Mesothelial cell of epicardium (in vitro differentiated cells): ENCODE measurements at regions not wholly inside any gene's neighbourhood (a gene's known extent, or its start where the extent isn't known, plus 50 kb on each side); places are given as distances from the start of the nearest gene placed in this dataset.

Experiments
- DNase-seq, 2 experiments: peaks; one replicate each; pipeline ENCODE4 v3.0.0; 2021; ENCODE audit warnings: low spot score in 2 of 2; ENCODE audit not compliant: unreplicated experiment in 2 of 2
- H3K27ac Mint-ChIP-seq: 2 replicates; pipeline ENCODE4 v1.8.0; 2021; ENCODE audit warnings: mixed read lengths
- H3K27me3 Mint-ChIP-seq: 2 replicates; pipeline ENCODE4 v1.8.0; 2021; ENCODE audit warnings: low read depth, mixed read lengths
- H3K36me3 Mint-ChIP-seq: 2 replicates; pipeline ENCODE4 v1.8.0; 2021; ENCODE audit warnings: mixed read lengths
- H3K4me1 Mint-ChIP-seq: 2 replicates; pipeline ENCODE4 v1.8.0; 2021; ENCODE audit warnings: mixed read lengths
- H3K4me3 Mint-ChIP-seq: 2 replicates; pipeline ENCODE4 v1.8.0; 2021; ENCODE audit warnings: mild to moderate bottlenecking, moderate library complexity, mixed read lengths
- H3K9me3 Mint-ChIP-seq: 2 replicates; pipeline ENCODE4 v1.8.0; 2021; ENCODE audit warnings: mixed read lengths
- CTCF ChIP-seq: fragments of 200-600 bp; sonication (generic); IDR thresholded peaks from one replicate; pipeline ENCODE4 v1.5.0; 2021; ENCODE audit warnings: antibody characterized with exemption; ENCODE audit not compliant: unreplicated experiment

DNA sequence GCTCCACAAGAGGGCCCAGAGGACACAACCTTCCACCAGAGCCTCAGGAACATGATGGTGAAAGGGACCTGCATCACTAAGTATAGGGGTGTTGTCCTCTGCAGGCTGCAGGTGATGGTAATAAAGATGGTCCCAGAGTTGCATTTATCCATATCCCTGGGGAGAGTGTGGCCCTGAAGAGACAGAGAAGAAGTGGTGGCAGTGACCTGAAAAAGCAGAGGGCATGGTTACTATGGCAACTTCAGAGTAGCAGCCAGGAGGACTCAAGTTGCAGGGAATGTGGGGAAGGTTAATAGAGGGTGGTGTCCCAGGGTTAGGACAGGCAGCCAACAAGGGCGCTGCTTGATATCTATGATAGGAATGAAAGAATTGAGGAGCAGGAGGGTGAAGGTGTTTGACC lies 57.1 kb downstream of the HLA-A start:
- Mint-ChIP-seq H3K4me3 (no peak overlapping the region), H3K9me3 (no peaks in the 10 kb centered on the region), H3K27ac (no peak overlapping the region), H3K36me3 (no peaks in the 10 kb centered on the region), H3K4me1 (no peaks in the 10 kb centered on the region), H3K27me3 (peaks cover 52% of the 10 kb centered on the region)
- no peak for TF ChIP-seq CTCF
- no peak for DNase-seq

GRCh38 chr6:30000156-30000791 lies 57.9 kb downstream of the HLA-A start:
- H3K9me3 Mint-ChIP-seq: no peaks in the 10 kb centered on the region
- TF ChIP-seq CTCF: no peak
- no peak for DNase-seq
- H3K27ac Mint-ChIP-seq: no peak overlapping the region
- H3K27me3 Mint-ChIP-seq: peaks cover 59% of the 10 kb centered on the region
- H3K36me3 Mint-ChIP-seq: no peaks in the 10 kb centered on the region
- H3K4me1 Mint-ChIP-seq: no peaks in the 10 kb centered on the region
- no peak overlapping the region for H3K4me3 Mint-ChIP-seq

GRCh38 chr6:30002871-30003270 lies 58.2 kb upstream of the POLR1H start:
- no peak for DNase-seq
- Mint-ChIP-seq H3K36me3 (no peaks in the 10 kb centered on the region), H3K27ac (no peak overlapping the region), H3K27me3 (peaks cover 66% of the 10 kb centered on the region), H3K9me3 (no peaks in the 10 kb centered on the region), H3K4me3 (no peak overlapping the region), H3K4me1 (peaks cover 13% of the 10 kb centered on the region)
- TF ChIP-seq CTCF: no peak

DNA sequence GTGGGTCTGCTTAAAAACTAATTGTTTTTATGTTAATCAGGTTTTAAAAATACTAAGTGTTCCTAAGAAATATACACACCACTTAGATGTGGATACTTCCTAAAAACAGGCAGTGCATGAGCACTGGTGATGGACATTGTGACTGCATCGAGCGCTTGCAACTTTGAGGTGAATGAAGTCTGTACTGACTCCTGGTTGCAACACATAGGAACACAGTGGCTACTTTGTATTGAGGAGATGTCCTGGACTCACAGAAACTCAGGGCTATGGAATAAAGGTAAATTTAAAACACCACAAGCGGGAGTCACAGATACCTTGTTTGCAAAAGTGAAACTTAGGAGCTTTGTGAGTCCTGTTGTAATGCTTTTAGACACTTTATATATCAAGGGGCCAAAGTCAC lies 55.6 kb upstream of the POLR1H start:
- Mint-ChIP-seq H3K4me3 (peak overlapping the region; percentile 66), H3K36me3 (peaks cover 8% of the 10 kb centered on the region)

DNA sequence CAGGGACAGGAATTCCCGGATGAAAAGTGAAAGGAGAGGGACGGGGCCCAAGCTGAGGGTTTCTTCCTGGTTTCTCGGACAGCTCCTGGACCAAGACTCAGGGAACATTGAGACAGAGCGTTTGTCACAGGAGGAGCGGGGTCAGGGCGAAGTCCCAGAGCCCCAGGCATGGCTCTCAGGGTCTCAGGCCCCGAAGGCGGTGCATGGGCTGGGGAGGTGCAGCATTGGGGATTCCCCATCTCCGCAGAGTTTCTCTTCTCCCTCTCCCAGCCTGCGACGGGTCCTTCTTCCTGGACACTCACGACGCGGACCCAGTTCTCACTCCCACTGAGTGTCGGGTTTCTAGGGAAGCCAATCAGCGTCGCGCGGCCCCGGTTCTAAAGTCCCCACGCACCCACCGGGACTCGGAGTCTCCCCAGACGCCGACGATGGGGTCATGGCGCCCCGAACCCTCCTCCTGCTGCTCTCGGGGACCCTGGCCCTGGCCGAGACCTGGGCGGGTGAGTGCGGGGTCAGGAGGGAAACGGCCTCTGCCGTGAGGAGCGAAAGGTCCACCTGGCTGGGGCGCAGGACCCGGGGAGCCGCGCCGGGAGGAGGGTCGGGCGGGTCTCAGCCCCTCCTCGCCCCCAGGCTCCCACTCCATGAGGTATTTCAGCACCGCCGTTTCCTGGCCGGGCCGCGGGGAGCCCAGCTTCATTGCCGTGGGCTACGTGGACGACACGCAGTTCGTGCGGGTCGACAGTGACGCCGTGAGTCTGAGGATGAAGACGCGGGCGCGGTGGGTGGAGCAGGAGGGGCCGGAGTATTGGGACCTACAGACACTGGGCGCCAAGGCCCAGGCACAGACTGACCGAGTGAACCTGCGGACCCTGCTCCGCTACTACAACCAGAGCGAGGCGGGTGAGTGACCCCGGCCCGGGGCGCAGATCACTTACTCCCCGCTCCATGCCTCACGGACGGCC lies 54.6 kb upstream of the POLR1H start:
- H3K27ac Mint-ChIP-seq: no peak overlapping the region

More for the DNA sequence above, 55.6 kb upstream of the POLR1H start:
- Mint-ChIP-seq H3K27ac (no peak overlapping the region), H3K4me1 (peaks cover 18% of the 10 kb centered on the region), H3K9me3 (no peaks in the 10 kb centered on the region), H3K27me3 (peaks cover 79% of the 10 kb centered on the region)
- no peak for DNase-seq
- no peak for TF ChIP-seq CTCF

More for the DNA sequence above, 54.6 kb upstream of the POLR1H start:
- Mint-ChIP-seq H3K4me3 (peak overlapping the region; percentile 66), H3K4me1 (peaks cover 18% of the 10 kb centered on the region), H3K27me3 (peaks cover 79% of the 10 kb centered on the region), H3K36me3 (peaks cover 13% of the 10 kb centered on the region), H3K9me3 (no peaks in the 10 kb centered on the region)
- no peak for DNase-seq
- no peak for TF ChIP-seq CTCF
